Gastrocnemius medialis (tissue), 4 donors: ENCODE measurements at regions not wholly inside any gene's neighbourhood (a gene's known extent, or its start where the extent isn't known, plus 50 kb on each side); places are given as distances from the start of the nearest gene placed in this dataset.

ENCODE experiments used
- CTCF ChIP-seq, 5 experiments: fragments of 450-650 bp in 3 of 5; fragments of 200-600 bp in 2 of 5; sonication (generic) in 2 of 5; IDR thresholded peaks in 4 of 5; conservative IDR thresholded peaks in 1 of 5; 1 replicate in 4 of 5; 2 replicates in 1 of 5; pipeline ENCODE4 v1.5.1; 2016 to 2019; ENCODE audit warnings: antibody characterized with exemption in 5 of 5, mild to moderate bottlenecking in 3 of 5, moderate library complexity in 3 of 5
- POLR2A ChIP-seq, 2 donors: fragments of 450-650 bp; IDR thresholded peaks; one replicate each; pipeline ENCODE4 v1.6.1; 2017; ENCODE audit warnings: antibody characterized with exemption in 2 of 2, mild to moderate bottlenecking in 2 of 2, moderate library complexity in 2 of 2

- TF ChIP-seq POLR2A (IDR thresholded peaks at IDR 0.05): no peak
- no peak for TF ChIP-seq CTCF (IDR thresholded peaks at IDR 0.05 in 4 of 5, conservative IDR thresholded peaks at IDR 0.05 in 1 of 5)
Measured at GRCh38 chr16:66020642-66021041, 345.8 kb upstream of the CDH5 start.
